ENCODE measurements at regions not wholly inside any gene's neighbourhood (a gene's known extent, or its start where the extent isn't known, plus 50 kb on each side); places are given as distances from the start of the nearest gene placed in this dataset.

GRCh38 chr4:136873555-136873954 is 658.7 kb downstream of the PCDH18 start:
- ATAC-seq (no peak), FAIRE-seq (no peak), DNase-seq (ENCODE audit: low read depth, low spot score) (no peak)
- Histone ChIP-seq H3K27me3 (replicated peaks in 1 of 2; ENCODE audit: control insufficient read depth in 2 of 2, insufficient read depth in 2 of 2, low read length in 1 of 2) (no peaks in the 10 kb centered on the region), H3K36me3 (ENCODE audit: control insufficient read depth in 2 of 2, insufficient read depth in 2 of 2, low read length in 1 of 2) (no peaks in the 10 kb centered on the region), H3K79me2 (ENCODE audit: control insufficient read depth, insufficient read depth, low read length) (no peaks in the 10 kb centered on the region), H2AFZ (ENCODE audit: control insufficient read depth, low read depth, low read length) (no peak overlapping the region), H3K9ac (ENCODE audit: control insufficient read depth, insufficient read depth, low read length) (no peak overlapping the region), H3K27ac (ENCODE audit: control insufficient read depth, insufficient read depth) (no peak overlapping the region), H3K4me2 (ENCODE audit: control insufficient read depth, insufficient read depth) (no peak overlapping the region), H3K9me3 (replicated peaks; ENCODE audit: control insufficient read depth, insufficient read depth, low read length) (no peaks in the 10 kb centered on the region), H3K4me1 (ENCODE audit: control insufficient read depth, insufficient read depth, low read length) (no peaks in the 10 kb centered on the region), H4K20me1 (ENCODE audit: control insufficient read depth, insufficient read depth) (no peaks in the 10 kb centered on the region), H3K4me3 (no peak overlapping the region)
- WGBS (ENCODE audit: insufficient coverage, insufficient replicate concordance, low lambda C conversion rate, missing lambda C conversion rate) = 6% methylated on average over 1 of the region's 1 CpG
- ChIA-PET SMC1A (ENCODE audit: uncharacterized antibody, unreplicated experiment) (no interaction called here), RAD21 (ENCODE audit: unreplicated experiment) (interaction anchor here (0.8 to 1.2 kb wide), 2 partner anchors 8 to 9 kb away, joined by 3 read pairs; no protein-coding TSS in a partner anchor), CTCF (interaction anchor here (0.7 to 1.9 kb wide), 3 partner anchors 9 to 774 kb away, joined by 3 to 7 read pairs (median 3); no protein-coding TSS in a partner anchor), POLR2A (no interaction called here)
- no TSS peak for BruUV-seq (replicated peaks)
- TF ChIP-seq JUNB (IDR thresholded peaks at IDR 0.05) = no peak
- TF ChIP-seq ESRRA (IDR thresholded peaks at IDR 0.05; ENCODE audit: low read length) = no peak
- TF ChIP-seq TCF7 (IDR thresholded peaks at IDR 0.05; ENCODE audit: borderline replicate concordance) = no peak
- TF ChIP-seq MAX (IDR thresholded peaks at IDR 0.05; ENCODE audit: low read depth, low read length) = no peak
- TF ChIP-seq MYC (IDR thresholded peaks at IDR 0.05; ENCODE audit: insufficient read depth, insufficient read length, insufficient replicate concordance, low read length, severe bottlenecking) = no peak
- in situ Hi-C loops (cut with MboI) (loop anchor here (25.0 kb wide), 1 partner anchor 1486 kb away; no protein-coding TSS in a partner anchor), intact Hi-C loops (cut with micrococcal nuclease; ENCODE audit: unreplicated experiment) (no loop called here)

GRCh38 chr4:136867465-136867864 is 664.8 kb downstream of the PCDH18 start:
- Histone ChIP-seq H3K4me1 (ENCODE audit: control insufficient read depth, insufficient read depth, low read length) (no peaks in the 10 kb centered on the region), H3K9me3 (replicated peaks; ENCODE audit: control insufficient read depth, insufficient read depth, low read length) (no peaks in the 10 kb centered on the region), H4K20me1 (ENCODE audit: control insufficient read depth, insufficient read depth) (no peaks in the 10 kb centered on the region), H3K36me3 (ENCODE audit: control insufficient read depth in 2 of 2, insufficient read depth in 2 of 2, low read length in 1 of 2) (no peaks in the 10 kb centered on the region), H3K9ac (ENCODE audit: control insufficient read depth, insufficient read depth, low read length) (no peak overlapping the region), H3K79me2 (ENCODE audit: control insufficient read depth, insufficient read depth, low read length) (no peaks in the 10 kb centered on the region), H3K4me2 (ENCODE audit: control insufficient read depth, insufficient read depth) (no peak overlapping the region), H3K27ac (ENCODE audit: control insufficient read depth, insufficient read depth) (no peak overlapping the region), H3K4me3 (no peak overlapping the region), H2AFZ (ENCODE audit: control insufficient read depth, low read depth, low read length) (no peak overlapping the region), H3K27me3 (replicated peaks in 1 of 2; ENCODE audit: control insufficient read depth in 2 of 2, insufficient read depth in 2 of 2, low read length in 1 of 2) (no peaks in the 10 kb centered on the region)
- FAIRE-seq = no peak
- ChIA-PET RAD21 (ENCODE audit: unreplicated experiment) (no interaction called here), CTCF (no interaction called here), SMC1A (ENCODE audit: uncharacterized antibody, unreplicated experiment) (interaction anchor here (0.8 to 1.2 kb wide), 3 partner anchors 10 to 187 kb away, joined by 3 to 4 read pairs (median 4); no protein-coding TSS in a partner anchor), POLR2A (interaction anchor here (0.5 kb wide), 1 partner anchor 214 kb away, joined by 3 read pairs; no protein-coding TSS in a partner anchor)
- no TSS peak for BruUV-seq (replicated peaks)
- no peak for DNase-seq (ENCODE audit: low read depth, low spot score)
- in situ Hi-C loops (cut with MboI) = loop anchor here (25.0 kb wide), 1 partner anchor 1480 kb away; no protein-coding TSS in a partner anchor
- WGBS (ENCODE audit: insufficient coverage, insufficient replicate concordance, low lambda C conversion rate, missing lambda C conversion rate) = 34% methylated on average over 10 of the region's 10 CpGs
- ATAC-seq = no peak; the same call in 2 of the 3 replicates
- intact Hi-C loops (cut with micrococcal nuclease; ENCODE audit: unreplicated experiment) = loop anchor here (10.0 kb wide), 1 partner anchor 443 kb away; no protein-coding TSS in a partner anchor
- TF ChIP-seq E4F1 (IDR thresholded peaks at IDR 0.05; ENCODE audit: borderline replicate concordance, partially characterized antibody) = no peak
- TF ChIP-seq CBFB (IDR thresholded peaks at IDR 0.05; ENCODE audit: low read depth) = no peak
- TF ChIP-seq STAT3 (IDR thresholded peaks at IDR 0.05; ENCODE audit: low read depth, low read length) = no peak
- no peak for TF ChIP-seq ZNF622 (IDR thresholded peaks at IDR 0.05)
- TF ChIP-seq ZNF274 (IDR thresholded peaks at IDR 0.05; ENCODE audit: insufficient read depth, insufficient read length) = no peak
- TF ChIP-seq POLR2AphosphoS5 (IDR thresholded peaks at IDR 0.05; ENCODE audit: low read length) = no peak
- TF ChIP-seq NFXL1 (IDR thresholded peaks at IDR 0.05; ENCODE audit: borderline replicate concordance) = no peak
- no peak for TF ChIP-seq DPF2 (IDR thresholded peaks at IDR 0.05)
- TF ChIP-seq E2F8 (IDR thresholded peaks at IDR 0.05; ENCODE audit: low read depth, partially characterized antibody) = no peak
